ENCODE measurements at regions not wholly inside any gene's neighbourhood (a gene's known extent, or its start where the extent isn't known, plus 50 kb on each side); places are given as distances from the start of the nearest gene placed in this dataset.

DNA sequence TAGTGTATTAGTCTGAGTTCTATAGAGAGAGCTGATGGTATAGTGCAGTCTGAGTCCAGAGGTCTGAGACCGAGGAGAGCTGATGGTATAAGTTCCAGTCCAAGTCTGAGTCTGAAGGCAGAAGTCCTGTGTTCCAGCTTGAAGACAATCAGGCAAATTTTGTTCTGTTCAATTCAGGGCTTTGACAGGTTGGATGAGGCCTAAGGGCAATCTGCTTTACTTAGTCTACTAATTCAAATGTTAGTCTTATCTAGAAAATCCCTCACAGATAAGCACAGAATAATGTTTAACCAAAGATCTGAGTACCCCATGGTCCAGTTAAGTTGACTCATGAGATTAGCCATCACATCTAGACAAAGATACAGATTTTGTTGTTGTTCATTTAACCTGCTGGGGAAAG, 303.0 kb upstream of the KLF4 start:
- ATAC-seq (replicated peaks in 1 of 4) (no peak), DNase-seq (no peak)
- no peak overlapping the region for H3K27ac ChIP-seq (ENCODE audit: low read length)
- no peaks in the 10 kb centered on the region for H3K9me3 ChIP-seq
- no peak overlapping the region for H3K4me3 Mint-ChIP-seq
- ChIA-PET CTCF (no interaction called here), POLR2A (no interaction called here)
- H3K4me3 ChIP-seq (ENCODE audit: control insufficient read depth in 1 of 2, extremely low read depth in 1 of 2, low read length in 1 of 2): no peak overlapping the region
- no peak overlapping the region for H3K27ac Mint-ChIP-seq
- H3K4me1 ChIP-seq (ENCODE audit: control insufficient read depth in 1 of 2, extremely low read depth in 1 of 2, insufficient read depth in 2 of 2, low read length in 2 of 2): no peaks in the 10 kb centered on the region
- no peaks in the 10 kb centered on the region for H3K4me1 Mint-ChIP-seq
- H3K9me3 Mint-ChIP-seq: peaks cover 0 to 3% (median 2%) of the 10 kb centered on the region in 3 donors
- no peaks in the 10 kb centered on the region for H3K27me3 ChIP-seq (replicated peaks in 1 of 2; ENCODE audit: control insufficient read depth in 2 of 2, extremely low read depth in 1 of 2, insufficient read depth in 2 of 2, low read length in 1 of 2)
- whole genome bisulfite sequencing (ENCODE audit: insufficient coverage): 71% methylated on average over 1 of the region's 1 CpG
- no peaks in the 10 kb centered on the region for H3K36me3 ChIP-seq (ENCODE audit: control insufficient read depth in 2 of 2, extremely low read depth in 1 of 2, insufficient read depth in 1 of 2, low read length in 1 of 2)
- H3K36me3 Mint-ChIP-seq: no peaks in the 10 kb centered on the region
- H3K27me3 Mint-ChIP-seq: no peaks in the 10 kb centered on the region

DNA sequence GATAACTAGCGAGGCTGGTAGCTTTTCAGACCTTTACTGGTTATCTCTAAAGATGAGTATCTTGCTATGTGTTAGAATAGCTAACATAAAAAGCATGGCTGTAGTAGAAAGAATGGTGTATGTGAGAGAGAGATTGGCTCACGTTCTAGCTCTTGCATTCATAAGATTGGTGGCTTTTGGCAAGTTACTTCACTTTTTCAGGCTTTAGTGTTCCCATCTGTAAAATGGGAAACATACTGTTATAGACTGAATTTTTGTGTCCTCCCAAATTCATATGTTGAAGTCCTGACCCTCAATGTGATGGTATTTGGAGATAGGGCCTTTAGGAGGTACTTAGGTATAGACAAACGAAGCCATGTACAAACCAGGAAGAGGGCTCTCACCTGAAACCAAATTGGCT, 302.4 kb upstream of the KLF4 start:
- Histone ChIP-seq H3K4me3 (ENCODE audit: control insufficient read depth in 1 of 2, extremely low read depth in 1 of 2, low read length in 1 of 2) (no peak overlapping the region), H3K27ac (ENCODE audit: low read length) (no peak overlapping the region), H3K36me3 (ENCODE audit: control insufficient read depth in 2 of 2, extremely low read depth in 1 of 2, insufficient read depth in 1 of 2, low read length in 1 of 2) (no peaks in the 10 kb centered on the region), H3K9me3 (no peaks in the 10 kb centered on the region), H3K27me3 (replicated peaks in 1 of 2; ENCODE audit: control insufficient read depth in 2 of 2, extremely low read depth in 1 of 2, insufficient read depth in 2 of 2, low read length in 1 of 2) (no peaks in the 10 kb centered on the region), H3K4me1 (ENCODE audit: control insufficient read depth in 1 of 2, extremely low read depth in 1 of 2, insufficient read depth in 2 of 2, low read length in 2 of 2) (no peaks in the 10 kb centered on the region)
- Mint-ChIP-seq H3K27me3 (no peaks in the 10 kb centered on the region), H3K27ac (no peak overlapping the region), H3K4me3 (no peak overlapping the region), H3K4me1 (no peaks in the 10 kb centered on the region), H3K36me3 (no peaks in the 10 kb centered on the region), H3K9me3 (peaks cover 0 to 3% (median 2%) of the 10 kb centered on the region in 3 donors)
- 47% methylated on average over 2 of the region's 3 CpGs for WGBS (ENCODE audit: insufficient coverage)
- POLR2A ChIA-PET: no interaction called here
- CTCF ChIA-PET: no interaction called here
- ATAC-seq (replicated peaks in 1 of 4) (no peak), DNase-seq (no peak)

DNA sequence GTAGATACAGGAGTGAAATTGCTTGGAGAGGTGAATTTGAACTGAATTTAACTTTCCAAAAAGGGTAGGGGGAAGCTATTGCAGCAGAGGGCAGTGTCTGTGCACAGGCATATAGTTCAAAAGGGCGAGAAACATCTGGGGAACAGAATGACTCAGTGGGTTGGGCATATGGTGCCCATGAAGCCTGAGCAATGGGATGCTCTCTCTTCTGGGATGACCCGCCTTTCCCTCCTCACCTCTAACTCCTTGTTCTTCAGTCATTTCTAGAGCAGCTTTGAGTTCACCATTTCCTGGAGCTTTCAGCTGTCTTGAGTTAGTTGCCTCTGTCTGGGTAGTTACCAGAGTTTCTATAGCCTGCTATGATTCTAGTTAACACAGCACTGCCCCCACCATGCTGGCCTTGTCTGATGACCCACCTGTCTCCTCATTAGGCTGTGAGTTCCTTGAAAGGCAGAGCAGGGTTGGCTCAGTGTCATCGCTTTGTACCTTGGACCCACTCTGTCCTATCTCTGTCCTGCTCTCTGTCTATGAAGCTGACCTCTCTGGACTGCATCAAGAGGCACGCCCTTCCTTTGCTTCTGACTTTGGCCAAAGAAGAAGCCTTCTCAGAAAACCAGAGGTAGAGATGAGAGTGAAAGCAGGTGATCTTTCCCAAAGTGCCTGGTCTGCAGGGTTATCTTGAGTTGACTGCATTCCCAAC, 299.6 kb upstream of the KLF4 start:
- H3K36me3 ChIP-seq (ENCODE audit: control insufficient read depth in 2 of 2, extremely low read depth in 1 of 2, insufficient read depth in 1 of 2, low read length in 1 of 2): no peaks in the 10 kb centered on the region
- ATAC-seq (replicated peaks in 1 of 4) (no peak), DNase-seq (no peak)
- Mint-ChIP-seq H3K27ac (no peak overlapping the region), H3K4me1 (no peaks in the 10 kb centered on the region), H3K27me3 (no peaks in the 10 kb centered on the region), H3K9me3 (no peaks in the 10 kb centered on the region), H3K4me3 (no peak overlapping the region), H3K36me3 (no peaks in the 10 kb centered on the region)
- no peak overlapping the region for H3K27ac ChIP-seq (ENCODE audit: low read length)
- no peaks in the 10 kb centered on the region for H3K9me3 ChIP-seq
- POLR2A ChIA-PET: no interaction called here
- H3K4me1 ChIP-seq (ENCODE audit: control insufficient read depth in 1 of 2, extremely low read depth in 1 of 2, insufficient read depth in 2 of 2, low read length in 2 of 2): no peaks in the 10 kb centered on the region
- no peak overlapping the region for H3K4me3 ChIP-seq (ENCODE audit: control insufficient read depth in 1 of 2, extremely low read depth in 1 of 2, low read length in 1 of 2)
- CTCF ChIA-PET: no interaction called here
- no peaks in the 10 kb centered on the region for H3K27me3 ChIP-seq (replicated peaks in 1 of 2; ENCODE audit: control insufficient read depth in 2 of 2, extremely low read depth in 1 of 2, insufficient read depth in 2 of 2, low read length in 1 of 2)
- WGBS (ENCODE audit: insufficient coverage): 73% methylated on average over 3 of the region's 4 CpGs

DNA sequence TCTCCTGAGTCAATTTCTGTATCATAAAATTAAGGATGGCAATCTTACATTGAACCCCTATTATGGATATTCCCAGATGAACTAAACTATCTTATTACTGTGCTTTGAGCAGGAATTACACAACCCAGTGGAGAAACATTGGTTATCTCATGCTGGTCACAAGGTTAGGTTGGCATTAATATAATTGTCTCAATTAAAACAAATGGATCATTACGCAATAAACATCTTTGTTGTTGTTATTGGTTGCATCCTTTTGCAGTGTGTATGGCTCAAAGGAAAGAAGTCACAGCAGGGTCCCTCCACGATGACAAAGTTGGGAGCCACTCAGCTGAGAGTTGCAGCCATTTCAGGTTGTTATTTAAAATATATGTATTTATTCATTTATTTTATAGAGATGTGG, 297.0 kb upstream of the KLF4 start:
- no peak for ATAC-seq (replicated peaks in 1 of 4)
- H3K9me3 ChIP-seq: no peaks in the 10 kb centered on the region
- H3K36me3 ChIP-seq (ENCODE audit: control insufficient read depth in 2 of 2, extremely low read depth in 1 of 2, insufficient read depth in 1 of 2, low read length in 1 of 2): no peaks in the 10 kb centered on the region
- Mint-ChIP-seq H3K4me3 (no peak overlapping the region), H3K36me3 (no peaks in the 10 kb centered on the region), H3K27ac (no peak overlapping the region), H3K27me3 (no peaks in the 10 kb centered on the region), H3K9me3 (no peaks in the 10 kb centered on the region), H3K4me1 (no peaks in the 10 kb centered on the region)
- H3K4me1 ChIP-seq (ENCODE audit: control insufficient read depth in 1 of 2, extremely low read depth in 1 of 2, insufficient read depth in 2 of 2, low read length in 2 of 2): no peaks in the 10 kb centered on the region
- POLR2A ChIA-PET: interaction anchor here in 1 of 2 donors (0.6 kb wide), 1 partner anchor 510 kb away, joined by 8 read pairs; no protein-coding TSS in a partner anchor
- CTCF ChIA-PET: no interaction called here
- no peak overlapping the region for H3K27ac ChIP-seq (ENCODE audit: low read length)
- H3K27me3 ChIP-seq (replicated peaks in 1 of 2; ENCODE audit: control insufficient read depth in 2 of 2, extremely low read depth in 1 of 2, insufficient read depth in 2 of 2, low read length in 1 of 2): no peaks in the 10 kb centered on the region
- H3K4me3 ChIP-seq (ENCODE audit: control insufficient read depth in 1 of 2, extremely low read depth in 1 of 2, low read length in 1 of 2): no peak overlapping the region
- DNase-seq: no peak
- WGBS (ENCODE audit: insufficient coverage): no CpG with 5 or more reads among the region's 2 CpGs

DNA sequence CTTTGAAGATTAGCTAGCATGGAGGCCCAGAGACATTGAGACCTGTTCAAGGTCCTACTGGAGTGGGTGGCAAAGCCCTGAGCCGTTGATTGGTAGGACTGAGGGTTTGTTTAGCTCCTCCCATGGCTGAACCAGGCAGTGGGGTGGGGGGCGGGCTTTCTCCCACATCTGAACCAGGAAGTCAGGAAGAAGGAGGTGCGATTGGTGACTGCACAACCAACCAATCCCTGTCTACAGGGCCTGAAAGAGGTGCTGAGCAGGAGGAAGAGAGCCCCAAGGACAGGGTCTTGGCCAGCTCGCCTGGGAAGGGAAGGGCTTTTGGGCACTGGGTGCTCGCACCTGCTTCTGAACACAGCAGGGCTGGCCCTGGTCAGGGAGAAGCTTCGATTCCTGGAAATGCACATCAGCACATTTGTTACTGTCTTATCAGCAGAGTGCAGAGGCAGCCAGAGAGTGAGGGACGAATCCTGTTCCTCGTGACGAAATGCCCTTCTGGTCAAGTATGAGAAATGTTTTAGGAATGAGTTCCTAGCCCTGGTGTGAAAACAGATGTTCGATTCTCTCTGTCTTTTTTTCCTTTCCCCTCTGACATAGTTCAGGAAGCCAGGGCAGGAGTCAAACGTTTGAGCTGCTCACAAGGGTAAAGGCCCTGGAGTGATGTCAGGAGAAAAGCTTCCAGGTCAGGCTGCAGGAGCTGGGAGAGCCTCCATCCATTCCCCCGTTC, 294.8 kb upstream of the KLF4 start:
- Histone ChIP-seq H3K27me3 (replicated peaks in 1 of 2; ENCODE audit: control insufficient read depth in 2 of 2, extremely low read depth in 1 of 2, insufficient read depth in 2 of 2, low read length in 1 of 2) (no peaks in the 10 kb centered on the region), H3K36me3 (ENCODE audit: control insufficient read depth in 2 of 2, extremely low read depth in 1 of 2, insufficient read depth in 1 of 2, low read length in 1 of 2) (no peaks in the 10 kb centered on the region), H3K9me3 (no peaks in the 10 kb centered on the region), H3K27ac (ENCODE audit: low read length) (no peak overlapping the region), H3K4me3 (ENCODE audit: control insufficient read depth in 1 of 2, extremely low read depth in 1 of 2, low read length in 1 of 2) (no peak overlapping the region), H3K4me1 (ENCODE audit: control insufficient read depth in 1 of 2, extremely low read depth in 1 of 2, insufficient read depth in 2 of 2, low read length in 2 of 2) (no peaks in the 10 kb centered on the region)
- WGBS (ENCODE audit: insufficient coverage): 69% methylated on average over 7 of the region's 12 CpGs
- ATAC-seq (replicated peaks in 1 of 4) (no peak), DNase-seq (no peak)
- H3K36me3 Mint-ChIP-seq: no peaks in the 10 kb centered on the region
- ChIA-PET POLR2A (interaction anchor here in 1 of 2 donors (1.2 kb wide), 1 partner anchor 9 kb away, joined by 3 read pairs; no protein-coding TSS in a partner anchor), CTCF (interaction anchor here in 1 of 2 donors (0.6 kb wide), 1 partner anchor 871 kb away, joined by 3 read pairs; no protein-coding TSS in a partner anchor)
- H3K4me1 Mint-ChIP-seq: no peaks in the 10 kb centered on the region
- H3K27ac Mint-ChIP-seq: no peak overlapping the region
- H3K9me3 Mint-ChIP-seq: no peaks in the 10 kb centered on the region
- no peak overlapping the region for H3K4me3 Mint-ChIP-seq
- H3K27me3 Mint-ChIP-seq: no peaks in the 10 kb centered on the region

DNA sequence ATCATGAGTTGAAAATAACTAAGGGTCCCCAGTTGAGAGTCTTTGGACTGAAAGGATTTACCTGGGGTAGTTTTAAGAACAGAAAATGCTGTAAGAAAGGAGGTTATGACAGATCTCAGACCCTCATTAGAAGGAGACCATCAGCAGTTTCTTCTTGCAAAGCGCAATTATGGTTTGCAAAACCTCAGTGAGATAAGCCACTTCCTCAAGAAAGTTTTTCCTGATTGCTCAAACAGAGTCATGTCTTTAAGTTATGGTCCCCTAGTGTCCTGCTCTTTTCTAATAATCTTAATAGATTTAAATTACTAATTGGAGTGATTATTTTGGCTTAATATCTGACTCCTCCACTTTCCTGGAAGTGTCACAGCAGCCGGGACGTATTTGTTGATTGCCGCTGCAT, 293.2 kb upstream of the KLF4 start:
- H3K9me3 ChIP-seq: no peaks in the 10 kb centered on the region
- Mint-ChIP-seq H3K9me3 (peaks cover 0 to 3% (median 0%) of the 10 kb centered on the region in 3 donors), H3K4me1 (no peaks in the 10 kb centered on the region), H3K36me3 (no peaks in the 10 kb centered on the region), H3K27me3 (no peaks in the 10 kb centered on the region), H3K27ac (no peak overlapping the region), H3K4me3 (no peak overlapping the region)
- ChIA-PET CTCF (no interaction called here), POLR2A (no interaction called here)
- H3K36me3 ChIP-seq (ENCODE audit: control insufficient read depth in 2 of 2, extremely low read depth in 1 of 2, insufficient read depth in 1 of 2, low read length in 1 of 2): no peaks in the 10 kb centered on the region
- no peak overlapping the region for H3K27ac ChIP-seq (ENCODE audit: low read length)
- DNase-seq (no peak), ATAC-seq (replicated peaks in 1 of 4) (no peak)
- no peaks in the 10 kb centered on the region for H3K4me1 ChIP-seq (ENCODE audit: control insufficient read depth in 1 of 2, extremely low read depth in 1 of 2, insufficient read depth in 2 of 2, low read length in 2 of 2)
- no peaks in the 10 kb centered on the region for H3K27me3 ChIP-seq (replicated peaks in 1 of 2; ENCODE audit: control insufficient read depth in 2 of 2, extremely low read depth in 1 of 2, insufficient read depth in 2 of 2, low read length in 1 of 2)
- WGBS (ENCODE audit: insufficient coverage): 100% methylated on average over 1 of the region's 4 CpGs
- no peak overlapping the region for H3K4me3 ChIP-seq (ENCODE audit: control insufficient read depth in 1 of 2, extremely low read depth in 1 of 2, low read length in 1 of 2)
